ENCODE measurements at regions not wholly inside any gene's neighbourhood (a gene's known extent, or its start where the extent isn't known, plus 50 kb on each side); places are given as distances from the start of the nearest gene placed in this dataset.

DNA sequence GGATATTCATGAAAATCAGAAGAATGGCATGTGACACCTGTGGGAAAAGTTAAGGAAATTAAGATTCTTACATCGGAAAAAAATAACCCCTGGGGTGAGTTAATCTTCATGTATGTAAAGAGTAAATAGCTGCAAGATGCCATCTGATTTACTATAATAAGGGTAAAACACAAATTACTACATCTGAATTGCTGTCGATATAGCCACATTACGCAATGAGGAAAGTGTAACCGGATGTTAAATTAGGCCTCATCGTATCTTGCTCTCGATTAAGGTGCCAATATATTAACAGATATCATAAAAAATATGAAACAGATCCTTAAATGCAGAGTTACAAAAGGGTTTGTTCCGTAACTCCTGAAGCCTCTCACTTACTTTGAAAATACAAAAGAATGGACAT is 87.4 kb upstream of the ID4 start:
- ATAC-seq: no peak
- FAIRE-seq: no peak
- Histone ChIP-seq H3K27ac (ENCODE audit: control insufficient read depth, insufficient read depth) (no peak overlapping the region), H2AFZ (ENCODE audit: control insufficient read depth, low read depth, low read length) (no peak overlapping the region), H3K4me1 (ENCODE audit: control insufficient read depth, insufficient read depth, low read length) (no peaks in the 10 kb centered on the region), H3K9me3 (replicated peaks; ENCODE audit: control insufficient read depth, insufficient read depth, low read length) (no peaks in the 10 kb centered on the region), H3K79me2 (ENCODE audit: control insufficient read depth, insufficient read depth, low read length) (no peaks in the 10 kb centered on the region), H3K4me2 (ENCODE audit: control insufficient read depth, insufficient read depth) (no peak overlapping the region), H3K27me3 (replicated peaks in 1 of 2; ENCODE audit: control insufficient read depth in 2 of 2, insufficient read depth in 2 of 2, low read length in 1 of 2) (no peaks in the 10 kb centered on the region), H4K20me1 (ENCODE audit: control insufficient read depth, insufficient read depth) (no peaks in the 10 kb centered on the region), H3K9ac (ENCODE audit: control insufficient read depth, insufficient read depth, low read length) (no peak overlapping the region), H3K36me3 (ENCODE audit: control insufficient read depth in 2 of 2, insufficient read depth in 2 of 2, low read length in 1 of 2) (no peaks in the 10 kb centered on the region), H3K4me3 (no peak overlapping the region)
- CTCF ChIA-PET: no interaction called here
- POLR2A ChIA-PET: no interaction called here
- WGBS (ENCODE audit: insufficient coverage, insufficient replicate concordance, low lambda C conversion rate, missing lambda C conversion rate): 61% methylated on average over 7 of the region's 7 CpGs
- TF ChIP-seq MYB (IDR thresholded peaks at IDR 0.05; ENCODE audit: borderline replicate concordance, low read depth, low read length) (no peak), YBX1 (IDR thresholded peaks at IDR 0.05) (no peak), EZH2 (IDR thresholded peaks at IDR 0.05; ENCODE audit: borderline replicate concordance, control insufficient read depth, low read depth, low read length) (no peak), RUNX3 (IDR thresholded peaks at IDR 0.05; ENCODE audit: low read length) (no peak), TCF3 (IDR thresholded peaks at IDR 0.05; ENCODE audit: borderline replicate concordance, insufficient read depth, low read depth, low read length) (no peak), FOS (IDR thresholded peaks at IDR 0.05; ENCODE audit: borderline replicate concordance, extremely low read depth, insufficient read length) (no peak), STAT3 (IDR thresholded peaks at IDR 0.05; ENCODE audit: low read depth, low read length) (no peak), RAD51 (IDR thresholded peaks at IDR 0.05) (no peak), CREM (IDR thresholded peaks at IDR 0.05; ENCODE audit: low read depth) (no peak), RBBP5 (conservative IDR thresholded peaks at IDR 0.05) (no peak), TAF1 (IDR thresholded peaks at IDR 0.05; ENCODE audit: borderline replicate concordance, low read depth, low read length) (no peak), WRNIP1 (IDR thresholded peaks at IDR 0.05; ENCODE audit: borderline replicate concordance, low read depth, low read length) (no peak), KDM1A (IDR thresholded peaks at IDR 0.05; ENCODE audit: borderline replicate concordance) (no peak), NFXL1 (IDR thresholded peaks at IDR 0.05; ENCODE audit: borderline replicate concordance) (no peak)
- TF ChIP-seq, protein P1, sequence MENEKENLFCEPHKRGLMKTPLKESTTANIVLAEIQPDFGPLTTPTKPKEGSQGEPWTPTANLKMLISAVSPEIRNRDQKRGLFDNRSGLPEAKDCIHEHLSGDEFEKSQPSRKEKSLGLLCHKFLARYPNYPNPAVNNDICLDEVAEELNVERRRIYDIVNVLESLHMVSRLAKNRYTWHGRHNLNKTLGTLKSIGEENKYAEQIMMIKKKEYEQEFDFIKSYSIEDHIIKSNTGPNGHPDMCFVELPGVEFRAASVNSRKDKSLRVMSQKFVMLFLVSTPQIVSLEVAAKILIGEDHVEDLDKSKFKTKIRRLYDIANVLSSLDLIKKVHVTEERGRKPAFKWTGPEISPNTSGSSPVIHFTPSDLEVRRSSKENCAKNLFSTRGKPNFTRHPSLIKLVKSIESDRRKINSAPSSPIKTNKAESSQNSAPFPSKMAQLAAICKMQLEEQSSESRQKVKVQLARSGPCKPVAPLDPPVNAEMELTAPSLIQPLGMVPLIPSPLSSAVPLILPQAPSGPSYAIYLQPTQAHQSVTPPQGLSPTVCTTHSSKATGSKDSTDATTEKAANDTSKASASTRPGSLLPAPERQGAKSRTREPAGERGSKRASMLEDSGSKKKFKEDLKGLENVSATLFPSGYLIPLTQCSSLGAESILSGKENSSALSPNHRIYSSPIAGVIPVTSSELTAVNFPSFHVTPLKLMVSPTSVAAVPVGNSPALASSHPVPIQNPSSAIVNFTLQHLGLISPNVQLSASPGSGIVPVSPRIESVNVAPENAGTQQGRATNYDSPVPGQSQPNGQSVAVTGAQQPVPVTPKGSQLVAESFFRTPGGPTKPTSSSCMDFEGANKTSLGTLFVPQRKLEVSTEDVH (IDR thresholded peaks at IDR 0.05; ENCODE audit: low read depth, partially characterized antibody): no peak
- TF ChIP-seq, protein P2, sequence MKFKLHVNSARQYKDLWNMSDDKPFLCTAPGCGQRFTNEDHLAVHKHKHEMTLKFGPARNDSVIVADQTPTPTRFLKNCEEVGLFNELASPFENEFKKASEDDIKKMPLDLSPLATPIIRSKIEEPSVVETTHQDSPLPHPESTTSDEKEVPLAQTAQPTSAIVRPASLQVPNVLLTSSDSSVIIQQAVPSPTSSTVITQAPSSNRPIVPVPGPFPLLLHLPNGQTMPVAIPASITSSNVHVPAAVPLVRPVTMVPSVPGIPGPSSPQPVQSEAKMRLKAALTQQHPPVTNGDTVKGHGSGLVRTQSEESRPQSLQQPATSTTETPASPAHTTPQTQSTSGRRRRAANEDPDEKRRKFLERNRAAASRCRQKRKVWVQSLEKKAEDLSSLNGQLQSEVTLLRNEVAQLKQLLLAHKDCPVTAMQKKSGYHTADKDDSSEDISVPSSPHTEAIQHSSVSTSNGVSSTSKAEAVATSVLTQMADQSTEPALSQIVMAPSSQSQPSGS (IDR thresholded peaks at IDR 0.05; ENCODE audit: low read length): no peak
- TF ChIP-seq, protein P3, sequence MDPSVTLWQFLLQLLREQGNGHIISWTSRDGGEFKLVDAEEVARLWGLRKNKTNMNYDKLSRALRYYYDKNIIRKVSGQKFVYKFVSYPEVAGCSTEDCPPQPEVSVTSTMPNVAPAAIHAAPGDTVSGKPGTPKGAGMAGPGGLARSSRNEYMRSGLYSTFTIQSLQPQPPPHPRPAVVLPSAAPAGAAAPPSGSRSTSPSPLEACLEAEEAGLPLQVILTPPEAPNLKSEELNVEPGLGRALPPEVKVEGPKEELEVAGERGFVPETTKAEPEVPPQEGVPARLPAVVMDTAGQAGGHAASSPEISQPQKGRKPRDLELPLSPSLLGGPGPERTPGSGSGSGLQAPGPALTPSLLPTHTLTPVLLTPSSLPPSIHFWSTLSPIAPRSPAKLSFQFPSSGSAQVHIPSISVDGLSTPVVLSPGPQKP (IDR thresholded peaks at IDR 0.05; ENCODE audit: low read depth, low read length): no peak
- no peak for DNase-seq (ENCODE audit: low read depth, low spot score)
- in situ Hi-C loops (cut with MboI) (no loop called here), intact Hi-C loops (cut with micrococcal nuclease; ENCODE audit: unreplicated experiment) (no loop called here)
- RAD21 ChIA-PET (ENCODE audit: unreplicated experiment): no interaction called here
- SMC1A ChIA-PET (ENCODE audit: uncharacterized antibody, unreplicated experiment): no interaction called here
- BruUV-seq (replicated peaks): no TSS peak

All from GM12878 (cell line).